GM12891 (cell line): ENCODE measurements at regions not wholly inside any gene's neighbourhood (a gene's known extent, or its start where the extent isn't known, plus 50 kb on each side); places are given as distances from the start of the nearest gene placed in this dataset.

Source experiments
- DNase-seq: peaks from one replicate; pipeline ENCODE4 v3.0.0; 2011; ENCODE audit warnings: low spot score; ENCODE audit not compliant: insufficient read length
- FAIRE-seq: peaks from 2 replicates; lab custom pipeline; 2011; peaks lifted over from hg19 to GRCh38; lab: Jason Lieb, UNC
- PAX5 ChIP-seq: IDR thresholded peaks from 2 replicates; pipeline ENCODE4 v1.6.1; 2011; ENCODE audit warnings: low read length, moderate library complexity, mild to moderate bottlenecking; ENCODE audit not compliant: insufficient read depth, severe bottlenecking
- POLR2A ChIP-seq: IDR thresholded peaks from 2 replicates; pipeline ENCODE4 v1.6.1; 2011; ENCODE audit warnings: low read depth, low read length, control low read depth
- POLR2AphosphoS5 ChIP-seq: IDR thresholded peaks from 2 replicates; pipeline ENCODE4 v1.6.1; 2011; ENCODE audit warnings: low read depth, low read length, control low read depth
- POU2F2 ChIP-seq: IDR thresholded peaks from 2 replicates; pipeline ENCODE4 v1.6.1; 2011; ENCODE audit warnings: low read depth, mild to moderate bottlenecking, control low read depth, low read length, moderate library complexity
- SPI1 ChIP-seq: IDR thresholded peaks from 2 replicates; pipeline ENCODE4 v1.6.1; 2011; ENCODE audit warnings: low read depth, low read length, control low read depth
- TAF1 ChIP-seq: IDR thresholded peaks from 2 replicates; pipeline ENCODE4 v1.6.1; 2011; ENCODE audit warnings: low read depth, low read length, control low read depth

- no peak for DNase-seq
- no peak for TF ChIP-seq SPI1
- TF ChIP-seq TAF1: no peak
- no peak for TF ChIP-seq POLR2A
- no peak for TF ChIP-seq PAX5
- TF ChIP-seq POU2F2: no peak
- TF ChIP-seq POLR2AphosphoS5: no peak
- FAIRE-seq: no peak
Observed at GRCh38 chr9:13791816-13792215, 512.3 kb upstream of the MPDZ start.

- FAIRE-seq: no peak
- DNase-seq: no peak
- TF ChIP-seq TAF1 (no peak), PAX5 (no peak), SPI1 (no peak), POLR2AphosphoS5 (no peak), POLR2A (no peak), POU2F2 (no peak)
Observed at GRCh38 chr9:13790055-13790454, 510.6 kb upstream of the MPDZ start.

GRCh38 chr9:13787234-13787833, 507.8 kb upstream of the MPDZ start:
- no peak for FAIRE-seq
- no peak for TF ChIP-seq POLR2AphosphoS5
- no peak for TF ChIP-seq SPI1
- no peak for TF ChIP-seq PAX5
- no peak for TF ChIP-seq TAF1
- TF ChIP-seq POLR2A: no peak
- no peak for TF ChIP-seq POU2F2
- DNase-seq: no peak

DNA sequence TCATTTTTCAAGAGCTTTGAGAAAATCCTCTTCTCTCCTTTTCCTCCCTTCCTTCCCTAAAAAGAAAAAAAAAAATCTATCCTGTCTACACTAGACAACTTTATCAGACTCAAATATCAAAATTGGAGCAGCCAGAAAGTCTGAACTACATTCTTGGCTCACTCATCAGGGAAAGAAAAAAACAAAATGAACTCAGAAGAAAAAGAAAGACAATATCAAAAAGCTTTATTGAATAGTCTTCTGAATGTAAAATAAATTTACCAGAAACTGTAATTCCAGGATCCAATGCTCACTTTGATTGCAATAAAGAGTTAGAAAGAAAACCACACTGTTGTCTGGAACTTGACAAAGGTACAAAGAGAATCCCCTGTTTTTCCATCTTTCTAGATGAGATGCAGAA, 507.2 kb upstream of the MPDZ start:
- no peak for DNase-seq
- FAIRE-seq: no peak

DNA sequence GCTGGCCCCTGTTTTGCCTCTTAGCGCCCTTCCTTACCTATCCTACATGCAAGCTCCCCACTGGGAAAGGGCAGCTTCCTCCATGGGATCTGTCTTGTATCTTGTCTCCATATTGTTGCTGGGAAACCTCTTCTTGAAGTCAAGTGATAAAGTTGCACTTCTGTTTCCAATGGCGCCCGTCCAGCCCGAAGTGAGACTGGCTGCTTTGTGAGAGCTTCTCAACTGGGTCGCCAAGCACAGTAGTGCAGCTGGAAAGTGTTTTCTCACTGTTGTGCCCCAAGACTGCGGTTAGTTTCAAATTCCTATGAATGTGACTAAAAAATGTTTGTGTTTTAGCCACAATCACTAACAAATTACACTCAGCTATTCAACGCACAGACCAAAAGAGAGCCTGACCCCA, 506.6 kb upstream of the MPDZ start:
- DNase-seq (no peak), FAIRE-seq (no peak)
- TF ChIP-seq TAF1 (no peak), POU2F2 (no peak), PAX5 (no peak), POLR2AphosphoS5 (no peak), POLR2A (no peak), SPI1 (no peak)

More for the DNA sequence above, 507.2 kb upstream of the MPDZ start:
- TF ChIP-seq TAF1: no peak

GRCh38 chr9:13779106-13779505, 499.6 kb upstream of the MPDZ start:
- TF ChIP-seq POU2F2 (no peak), TAF1 (no peak)
- DNase-seq (no peak), FAIRE-seq (no peak)

- TF ChIP-seq POU2F2 (no peak), TAF1 (no peak), PAX5 (no peak), POLR2A (no peak), POLR2AphosphoS5 (no peak), SPI1 (no peak)
- no peak for FAIRE-seq
- no peak for DNase-seq
Observed at GRCh38 chr9:13778631-13779030, 499.1 kb upstream of the MPDZ start.

DNA sequence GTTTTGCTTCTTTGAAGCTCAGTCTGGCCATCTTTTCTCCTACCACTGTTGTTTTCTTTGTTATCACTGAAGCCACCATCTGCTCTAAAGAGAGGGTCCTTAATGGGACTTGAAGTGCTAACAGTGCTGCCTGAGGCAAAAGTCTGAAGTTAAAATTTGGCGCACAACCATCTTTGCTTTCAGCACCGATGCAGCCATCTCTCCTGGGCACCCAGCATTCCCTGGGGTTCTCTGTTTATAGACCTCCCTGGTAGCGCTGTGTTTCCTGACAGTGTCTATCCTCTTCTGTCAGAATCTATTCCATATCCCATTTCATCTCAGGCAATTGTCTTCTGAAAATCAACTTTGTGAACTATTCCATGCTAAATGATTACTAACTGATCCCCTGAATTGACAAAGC, 491.5 kb upstream of the MPDZ start:
- DNase-seq (no peak), FAIRE-seq (no peak)
- TF ChIP-seq POLR2A: no peak
- TF ChIP-seq POLR2AphosphoS5: no peak
- TF ChIP-seq POU2F2: no peak
- TF ChIP-seq PAX5: no peak
- no peak for TF ChIP-seq SPI1
- no peak for TF ChIP-seq TAF1

GRCh38 chr9:13769641-13770040, 490.1 kb upstream of the MPDZ start:
- no peak for TF ChIP-seq POLR2A
- TF ChIP-seq PAX5: no peak
- no peak for TF ChIP-seq POU2F2
- no peak for DNase-seq
- FAIRE-seq: no peak

DNA sequence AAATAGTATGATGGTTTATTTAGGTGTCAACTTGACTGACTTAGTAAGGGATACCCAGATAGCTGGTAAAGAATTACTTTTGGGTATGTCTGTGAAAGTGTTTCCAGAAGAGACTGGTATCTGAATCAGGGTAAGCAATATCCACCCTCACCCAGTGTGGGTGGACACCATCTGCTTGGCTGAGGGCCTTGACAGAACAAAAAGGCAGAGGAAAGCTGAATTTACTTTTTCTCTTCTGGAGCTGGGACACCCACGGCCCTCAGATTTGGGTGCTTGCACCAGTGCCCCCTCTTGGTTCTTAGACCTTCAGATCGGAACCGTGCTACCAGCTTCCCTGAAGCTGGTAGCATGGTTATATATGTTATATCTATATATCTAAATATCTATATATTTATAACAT, 489.5 kb upstream of the MPDZ start:
- TF ChIP-seq POLR2A (no peak), SPI1 (no peak), POLR2AphosphoS5 (no peak), TAF1 (no peak), POU2F2 (no peak), PAX5 (no peak)
- no peak for FAIRE-seq
- DNase-seq: no peak
